ENCODE measurements at regions not wholly inside any gene's neighbourhood (a gene's known extent, or its start where the extent isn't known, plus 50 kb on each side); places are given as distances from the start of the nearest gene placed in this dataset.

DNA sequence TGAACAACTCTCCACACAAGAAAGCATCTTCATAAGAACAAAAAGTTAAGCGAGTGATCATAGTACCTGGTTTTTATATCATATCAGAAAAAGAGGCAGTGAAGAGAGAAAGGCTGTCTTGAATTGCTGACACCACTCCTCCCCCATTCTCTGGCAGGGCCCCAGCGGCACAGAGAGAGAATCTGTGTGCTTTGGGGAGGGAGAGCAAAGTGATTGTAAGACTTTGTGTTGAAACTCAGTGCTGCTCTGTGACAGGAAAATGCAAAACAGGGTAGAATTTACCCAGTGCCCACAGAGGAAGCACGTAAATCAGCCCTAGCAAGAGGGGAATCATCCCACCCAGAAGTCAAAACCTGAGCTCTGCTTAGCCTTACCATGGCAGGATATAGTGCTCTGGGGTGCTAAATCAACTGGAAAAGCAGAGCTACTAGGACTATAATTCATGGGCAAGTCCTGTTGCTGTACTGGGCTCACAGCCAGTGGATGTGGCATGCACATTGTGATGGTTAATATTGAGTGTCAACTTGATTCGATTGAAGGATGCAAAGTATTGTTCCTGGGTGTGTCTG, 174.6 kb downstream of the PRR32 start:
- TF ChIP-seq, protein P1, sequence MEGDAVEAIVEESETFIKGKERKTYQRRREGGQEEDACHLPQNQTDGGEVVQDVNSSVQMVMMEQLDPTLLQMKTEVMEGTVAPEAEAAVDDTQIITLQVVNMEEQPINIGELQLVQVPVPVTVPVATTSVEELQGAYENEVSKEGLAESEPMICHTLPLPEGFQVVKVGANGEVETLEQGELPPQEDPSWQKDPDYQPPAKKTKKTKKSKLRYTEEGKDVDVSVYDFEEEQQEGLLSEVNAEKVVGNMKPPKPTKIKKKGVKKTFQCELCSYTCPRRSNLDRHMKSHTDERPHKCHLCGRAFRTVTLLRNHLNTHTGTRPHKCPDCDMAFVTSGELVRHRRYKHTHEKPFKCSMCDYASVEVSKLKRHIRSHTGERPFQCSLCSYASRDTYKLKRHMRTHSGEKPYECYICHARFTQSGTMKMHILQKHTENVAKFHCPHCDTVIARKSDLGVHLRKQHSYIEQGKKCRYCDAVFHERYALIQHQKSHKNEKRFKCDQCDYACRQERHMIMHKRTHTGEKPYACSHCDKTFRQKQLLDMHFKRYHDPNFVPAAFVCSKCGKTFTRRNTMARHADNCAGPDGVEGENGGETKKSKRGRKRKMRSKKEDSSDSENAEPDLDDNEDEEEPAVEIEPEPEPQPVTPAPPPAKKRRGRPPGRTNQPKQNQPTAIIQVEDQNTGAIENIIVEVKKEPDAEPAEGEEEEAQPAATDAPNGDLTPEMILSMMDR (IDR thresholded peaks at IDR 0.05): no peak
- no peak for TF ChIP-seq ZFX (IDR thresholded peaks at IDR 0.05; ENCODE audit: borderline replicate concordance)

Measured in 22Rv1 (cell line).